HG02981 (cell line): ENCODE measurements at regions not wholly inside any gene's neighbourhood (a gene's known extent, or its start where the extent isn't known, plus 50 kb on each side); places are given as distances from the start of the nearest gene placed in this dataset.
"Not testable (repeated sequence)": the region's sequence is repeated elsewhere in the genome, so short reads cannot be mapped to it uniquely, and the experiment has no call there.

Source experiments
- ATAC-seq: cut with Tn5 transposase; IDR thresholded peaks from one replicate; pipeline ENCODE4 v1.9.1; 2021; ENCODE audit warnings: mild to moderate bottlenecking, moderate library complexity; ENCODE audit not compliant: unreplicated experiment

- no peak for ATAC-seq
These were observed 214.8 kb downstream of the DHX15 start for GRCh38 chr4:24369507-24370029.

DNA sequence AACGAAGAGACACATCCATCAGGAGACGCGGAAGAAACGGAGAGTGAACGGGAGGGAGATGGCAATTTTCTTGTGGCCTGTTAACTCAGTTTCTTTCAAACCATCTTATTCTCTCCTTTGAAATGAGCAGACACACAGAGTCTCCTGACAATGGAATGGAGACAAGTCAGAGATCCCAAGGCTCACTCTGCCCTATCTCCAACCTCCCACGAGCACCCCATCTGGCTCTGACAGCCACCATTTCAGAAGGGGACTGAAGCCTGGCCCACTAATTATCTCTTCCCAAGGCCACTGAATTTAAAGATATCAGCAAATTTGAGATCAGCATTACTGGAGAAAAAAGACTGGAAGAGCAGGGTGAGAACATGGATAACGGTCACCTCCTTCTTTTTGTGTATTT, 215.6 kb downstream of the DHX15 start:
- ATAC-seq = no peak

GRCh38 chr4:24364852-24365251, 219.5 kb downstream of the DHX15 start:
- no peak for ATAC-seq

GRCh38 chr4:24364249-24364648, 220.1 kb downstream of the DHX15 start:
- ATAC-seq = no peak

DNA sequence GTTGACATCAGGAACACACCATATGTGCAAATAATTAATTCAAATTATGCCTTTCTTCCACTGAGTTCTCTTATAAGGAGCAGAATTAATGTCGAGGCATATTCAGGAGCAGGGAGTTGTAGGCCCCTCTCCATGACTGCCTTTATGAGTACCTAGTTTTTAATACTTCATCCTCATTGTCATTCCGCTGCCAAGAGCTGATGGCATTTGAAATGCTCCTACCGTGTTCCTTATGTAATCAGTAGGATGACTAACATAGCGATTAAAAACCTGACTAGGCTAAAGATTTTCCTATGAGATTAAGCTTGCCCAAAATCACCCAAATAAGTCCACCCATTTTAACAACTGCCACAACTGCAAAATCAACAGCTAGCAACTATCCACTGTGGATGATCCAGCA, 220.6 kb downstream of the DHX15 start:
- ATAC-seq = no peak

DNA sequence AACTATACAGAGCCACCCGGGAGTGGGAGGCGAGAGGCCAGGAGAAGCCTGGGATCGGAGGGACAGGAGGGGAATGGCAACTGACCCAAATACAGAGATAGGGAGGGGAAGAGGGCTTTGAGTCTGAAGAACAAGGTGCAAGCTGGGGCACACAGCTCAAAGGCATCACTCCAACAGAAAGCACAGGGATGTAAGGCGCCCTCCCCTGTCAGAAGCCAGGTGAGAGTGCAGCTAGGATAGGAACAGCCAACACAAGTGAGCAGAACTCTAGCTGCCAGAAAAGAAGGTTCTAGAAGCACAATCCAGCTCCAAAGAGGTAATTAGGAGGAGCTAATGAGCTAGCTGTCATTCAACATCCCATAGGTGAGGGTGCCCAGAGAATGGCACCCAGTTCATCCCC, 232.2 kb downstream of the DHX15 start:
- ATAC-seq = no peak

DNA sequence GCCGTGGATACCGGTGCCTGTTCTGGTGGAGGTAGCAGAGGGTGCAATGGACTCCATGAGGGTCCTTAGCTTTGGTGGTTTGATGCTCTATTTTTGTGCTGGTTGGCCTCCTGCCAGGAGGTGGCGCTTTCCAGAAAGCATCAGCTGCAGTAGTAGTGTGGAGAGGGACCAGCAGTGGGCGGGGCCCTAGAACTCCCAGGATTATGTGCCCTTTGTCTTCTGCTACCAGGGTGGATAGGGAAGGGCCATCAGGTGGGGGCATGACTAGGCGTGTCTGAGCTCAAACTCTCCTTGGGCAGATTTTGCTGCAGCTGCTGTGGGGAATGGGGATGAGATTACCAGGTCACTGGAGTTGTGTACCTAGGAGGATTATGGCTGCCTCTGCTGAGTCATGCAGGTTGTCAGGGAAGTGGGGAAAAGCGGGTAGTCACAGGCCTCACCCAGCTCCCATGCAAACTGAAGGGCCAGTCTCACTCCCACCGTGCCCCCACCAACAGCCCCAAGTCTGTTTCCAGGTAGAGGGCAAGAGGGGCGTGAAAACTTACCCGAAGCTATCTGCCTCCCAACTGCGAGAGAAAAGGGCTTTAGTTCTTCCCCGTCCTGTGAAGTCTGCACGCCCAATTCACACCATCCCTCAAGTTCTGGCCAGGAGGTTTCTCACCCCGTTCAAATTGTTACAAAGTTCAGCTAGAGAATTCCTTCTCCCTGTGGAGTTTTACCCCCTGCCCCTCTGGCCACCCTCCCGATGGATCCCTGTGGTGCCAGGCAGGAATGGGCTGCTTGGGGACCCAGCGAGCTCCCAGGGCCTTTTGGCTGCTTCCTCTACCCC, 235.0 kb downstream of the DHX15 start:
- ATAC-seq = not testable (repeated sequence)

GRCh38 chr4:24339260-24339659, 245.1 kb downstream of the DHX15 start:
- no peak for ATAC-seq

GRCh38 chr4:24337451-24338190, 246.7 kb downstream of the DHX15 start:
- ATAC-seq = no peak

DNA sequence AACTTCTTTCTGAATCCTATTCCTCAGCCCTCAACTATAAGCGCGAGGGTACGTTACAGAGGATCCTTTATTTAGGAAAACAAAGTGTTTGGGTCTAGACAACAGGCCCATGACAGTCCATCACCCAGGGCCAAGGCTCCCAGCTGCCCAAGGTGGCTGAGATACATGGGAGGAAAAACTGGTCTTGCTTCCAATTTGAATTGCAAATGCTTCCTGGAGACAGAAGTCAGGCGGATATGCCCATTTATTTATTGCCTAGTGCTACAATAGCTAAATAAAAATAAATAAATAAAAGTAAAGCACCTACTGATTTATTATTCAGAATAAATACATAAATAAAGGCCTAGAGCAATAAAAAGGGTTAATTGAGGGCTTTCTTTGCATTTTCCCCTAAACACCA, 248.7 kb downstream of the DHX15 start:
- no peak for ATAC-seq

- ATAC-seq = no peak
These were observed 249.4 kb downstream of the DHX15 start for GRCh38 chr4:24334906-24335305.

GRCh38 chr4:24330573-24330972, 253.8 kb downstream of the DHX15 start:
- no peak for ATAC-seq

DNA sequence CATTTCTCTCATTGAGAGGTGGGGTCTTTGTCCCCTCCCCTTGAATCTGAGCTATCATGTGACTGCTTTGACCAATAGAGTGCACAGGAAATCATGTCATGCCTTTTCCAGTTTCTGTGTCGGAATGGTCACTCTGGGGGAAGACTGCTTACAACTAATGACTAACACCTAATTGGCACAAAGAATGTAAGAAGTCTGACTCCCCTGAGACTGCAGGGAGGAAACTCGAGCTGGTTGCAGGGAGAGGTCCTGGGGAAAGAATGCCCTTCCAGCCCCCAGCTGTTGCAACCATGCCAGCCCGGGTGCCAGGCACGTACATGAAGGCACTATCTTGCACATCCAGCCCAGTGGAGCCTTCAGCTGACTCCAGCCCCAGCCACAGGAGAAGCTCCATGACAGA, 254.2 kb downstream of the DHX15 start:
- ATAC-seq = no peak

DNA sequence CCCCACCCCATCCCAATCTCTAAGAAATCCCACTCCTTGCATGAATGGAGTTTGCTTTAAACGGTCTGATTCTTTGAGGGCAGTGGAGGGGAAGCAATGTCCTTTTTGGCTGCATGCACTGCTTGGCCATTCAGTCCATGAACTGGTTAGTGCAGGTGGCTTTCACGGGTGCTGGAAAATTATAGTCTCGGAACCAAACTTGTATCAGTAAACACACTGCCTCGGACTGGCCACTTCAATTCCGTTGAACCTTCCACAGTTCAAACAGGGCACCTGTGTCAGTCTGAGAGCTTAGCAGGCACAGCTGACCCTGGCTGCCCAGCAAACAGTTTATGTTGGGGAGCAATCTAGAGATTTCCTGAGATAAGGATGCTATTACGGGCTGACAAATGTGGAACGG, 255.6 kb downstream of the DHX15 start:
- ATAC-seq = no peak

- no peak for ATAC-seq
These were observed 256.0 kb downstream of the DHX15 start for GRCh38 chr4:24328310-24328709.

DNA sequence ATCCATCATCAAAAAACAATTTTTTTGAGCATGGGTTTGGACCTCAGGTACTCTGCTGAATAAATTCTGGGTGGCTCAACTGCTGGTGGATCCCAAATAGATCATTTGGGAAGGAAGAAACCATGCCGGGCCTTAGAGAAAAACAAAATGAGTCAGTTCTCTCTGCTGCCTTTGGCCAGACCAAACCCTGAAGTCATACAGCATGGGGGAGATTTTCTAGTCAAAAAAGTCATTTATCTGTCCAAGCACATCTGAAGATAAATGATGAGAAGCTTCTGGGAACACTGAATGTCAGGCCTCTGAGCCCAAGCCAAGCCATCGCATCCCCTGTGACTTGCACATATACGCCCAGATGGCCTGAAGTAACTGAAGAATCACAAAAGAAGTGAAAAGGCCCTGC, 261.4 kb downstream of the DHX15 start:
- ATAC-seq = no peak

GRCh38 chr4:24322511-24322910, 261.8 kb downstream of the DHX15 start:
- ATAC-seq = no peak

DNA sequence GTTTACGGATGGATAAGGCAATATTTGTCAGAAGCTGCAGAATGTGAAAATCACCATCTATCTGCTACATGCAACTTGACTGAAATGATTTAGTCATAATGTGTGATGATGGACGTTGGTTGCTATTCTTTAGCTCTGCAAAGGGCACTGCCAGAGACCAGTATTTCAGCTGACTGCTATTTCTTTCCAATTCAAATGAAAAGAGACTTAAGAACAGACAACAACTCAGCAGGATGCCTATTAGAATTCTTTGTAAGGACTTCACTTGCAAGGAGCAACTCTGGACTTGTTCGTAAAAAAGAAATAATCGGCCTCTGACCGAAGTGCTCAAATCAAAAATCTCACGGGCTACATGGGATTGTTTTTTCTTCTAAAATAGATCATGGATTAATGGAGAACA, 262.7 kb downstream of the DHX15 start:
- no peak for ATAC-seq

DNA sequence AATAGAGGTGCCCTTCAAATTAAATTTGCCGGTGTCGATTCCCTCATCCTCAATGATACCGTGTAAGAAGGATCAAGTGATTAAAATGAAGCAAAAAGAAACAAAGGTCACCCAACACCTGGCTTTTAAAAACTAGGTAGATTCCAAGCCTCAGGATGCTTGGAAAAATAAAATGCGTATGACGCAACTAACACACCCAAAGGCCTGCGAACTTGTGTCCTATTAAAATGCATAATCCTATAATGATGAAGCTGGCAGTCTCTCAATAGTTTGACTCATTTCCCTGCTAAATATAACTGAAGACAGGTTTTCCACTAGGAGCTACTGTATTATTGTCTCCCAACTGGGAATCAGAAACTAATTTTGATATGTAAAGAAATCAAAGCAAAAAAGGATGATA, 263.2 kb downstream of the DHX15 start:
- no peak for ATAC-seq

- ATAC-seq = no peak
These were observed 265.0 kb downstream of the DHX15 start for GRCh38 chr4:24319387-24319786.

GRCh38 chr4:24315056-24315455, 269.3 kb downstream of the DHX15 start:
- no peak for ATAC-seq

DNA sequence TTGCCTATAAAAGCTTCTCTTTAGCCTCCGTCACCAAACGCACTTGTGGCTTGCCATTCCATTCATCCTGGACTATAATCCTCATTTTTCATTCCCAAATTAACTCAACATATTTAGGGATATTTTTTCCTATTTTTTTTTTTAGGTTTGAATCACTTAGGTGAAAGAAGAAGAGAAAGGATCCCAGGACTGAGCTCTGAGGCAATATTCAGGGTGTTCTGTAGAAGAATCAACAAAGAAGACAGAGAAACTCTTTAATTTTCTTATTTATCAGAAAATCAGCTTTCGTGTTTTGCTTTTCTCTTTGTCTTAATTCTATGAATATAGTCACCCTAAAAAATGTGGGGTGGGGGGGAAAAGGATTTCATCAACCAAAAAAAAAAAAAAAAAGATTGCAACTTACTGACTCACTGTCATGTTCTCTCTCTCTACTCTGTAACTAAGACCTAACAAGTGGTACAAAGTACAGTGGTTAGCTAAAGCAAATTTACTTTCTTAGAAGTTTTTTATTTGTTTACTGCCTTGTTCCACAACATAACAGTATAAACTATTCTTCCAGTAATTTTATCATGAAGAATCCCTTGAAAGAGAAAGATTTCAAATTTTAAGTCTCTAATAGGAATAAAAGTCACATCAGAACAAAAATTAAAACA, 272.0 kb downstream of the DHX15 start:
- ATAC-seq = no peak
